ENCODE measurements at regions not wholly inside any gene's neighbourhood (a gene's known extent, or its start where the extent isn't known, plus 50 kb on each side); places are given as distances from the start of the nearest gene placed in this dataset.

GRCh38 chr5:172583931-172584511 lies 57.0 kb upstream of the NEURL1B start:
- DNase-seq: no peak
- Mint-ChIP-seq H3K4me1 (peaks cover 51% of the 10 kb centered on the region), H3K9me3 (no peaks in the 10 kb centered on the region), H3K36me3 (ENCODE audit: low read depth) (no peaks in the 10 kb centered on the region), H3K27ac (no peak overlapping the region), H3K4me3 (no peak overlapping the region), H3K27me3 (ENCODE audit: low read depth, poor library complexity) (peaks cover 52% of the 10 kb centered on the region)
- no peak for TF ChIP-seq CTCF (IDR thresholded peaks at IDR 0.05)

GRCh38 chr5:172582940-172583339 lies 58.1 kb upstream of the NEURL1B start:
- Mint-ChIP-seq H3K27me3 (ENCODE audit: low read depth, poor library complexity) (peaks cover 56% of the 10 kb centered on the region), H3K4me3 (no peak overlapping the region), H3K27ac (no peak overlapping the region), H3K4me1 (peaks cover 53% of the 10 kb centered on the region), H3K36me3 (ENCODE audit: low read depth) (no peaks in the 10 kb centered on the region), H3K9me3 (no peaks in the 10 kb centered on the region)
- no peak for TF ChIP-seq CTCF (IDR thresholded peaks at IDR 0.05)
- DNase-seq: no peak

GRCh38 chr5:172581315-172581714 lies 59.7 kb upstream of the NEURL1B start:
- TF ChIP-seq CTCF (IDR thresholded peaks at IDR 0.05): no peak
- Mint-ChIP-seq H3K36me3 (ENCODE audit: low read depth) (no peaks in the 10 kb centered on the region), H3K9me3 (no peaks in the 10 kb centered on the region), H3K27ac (no peak overlapping the region), H3K4me3 (no peak overlapping the region), H3K27me3 (ENCODE audit: low read depth, poor library complexity) (peaks cover 55% of the 10 kb centered on the region), H3K4me1 (peaks cover 50% of the 10 kb centered on the region)
- DNase-seq: no peak

GRCh38 chr5:172579403-172579990 lies 61.6 kb upstream of the NEURL1B start:
- peaks cover 41% of the 10 kb centered on the region for H3K27me3 Mint-ChIP-seq (ENCODE audit: low read depth, poor library complexity)
- no peak overlapping the region for H3K27ac Mint-ChIP-seq
- H3K4me3 Mint-ChIP-seq: no peak overlapping the region
- H3K36me3 Mint-ChIP-seq (ENCODE audit: low read depth): no peaks in the 10 kb centered on the region
- no peak for DNase-seq
- H3K4me1 Mint-ChIP-seq: peaks cover 45% of the 10 kb centered on the region
- TF ChIP-seq CTCF (IDR thresholded peaks at IDR 0.05): no peak
- no peaks in the 10 kb centered on the region for H3K9me3 Mint-ChIP-seq

- no peak for TF ChIP-seq CTCF (IDR thresholded peaks at IDR 0.05)
- H3K4me1 Mint-ChIP-seq: peaks cover 39% of the 10 kb centered on the region
- no peak overlapping the region for H3K27ac Mint-ChIP-seq
- H3K4me3 Mint-ChIP-seq: no peak overlapping the region
- no peaks in the 10 kb centered on the region for H3K36me3 Mint-ChIP-seq (ENCODE audit: low read depth)
- peaks cover 35% of the 10 kb centered on the region for H3K27me3 Mint-ChIP-seq (ENCODE audit: low read depth, poor library complexity)
- no peak for DNase-seq
- no peaks in the 10 kb centered on the region for H3K9me3 Mint-ChIP-seq
These were observed 63.7 kb upstream of the NEURL1B start for GRCh38 chr5:172577267-172577909.
